T-helper 2 cell treated with Interferon-gamma antibody and Interleukin-4, amounts not matched to agents 100 ng/mL and 5 ng/mL, for 36 hours (primary cell): ENCODE measurements at regions not wholly inside any gene's neighbourhood (a gene's known extent, or its start where the extent isn't known, plus 50 kb on each side); places are given as distances from the start of the nearest gene placed in this dataset.

Source experiments
- intact Hi-C: fragments of 100-400 bp; cut with micrococcal nuclease; formaldehyde crosslinking; loops from one replicate; pipeline ENCODE4 v1.15.1; 2023

GRCh38 chr3:124091716-124092115, 99.8 kb upstream of the ROPN1 start:
- intact Hi-C loops, result no loop called here

GRCh38 chr3:124092811-124093210, 100.9 kb upstream of the ROPN1 start:
- intact Hi-C loops, result no loop called here

GRCh38 chr3:124094496-124094895, 102.6 kb upstream of the ROPN1 start:
- intact Hi-C loops, result no loop called here

GRCh38 chr3:124097362-124098131, 105.6 kb upstream of the ROPN1 start:
- intact Hi-C loops, result no loop called here

GRCh38 chr3:124101643-124102042, 109.7 kb upstream of the ROPN1 start:
- intact Hi-C loops, result no loop called here

- intact Hi-C loops, result no loop called here
Observed at GRCh38 chr3:124107104-124107890, 115.4 kb upstream of the ROPN1 start.

GRCh38 chr3:124108446-124108845, 116.5 kb upstream of the ROPN1 start:
- intact Hi-C loops, result no loop called here

GRCh38 chr3:124113485-124113884, 121.6 kb upstream of the ROPN1 start:
- intact Hi-C loops, result no loop called here

- intact Hi-C loops, result no loop called here
Observed at GRCh38 chr3:124115279-124115678, 123.4 kb upstream of the ROPN1 start.

GRCh38 chr3:124115956-124116355, 124.0 kb upstream of the ROPN1 start:
- intact Hi-C loops, result no loop called here

GRCh38 chr3:124116906-124117305, 125.0 kb upstream of the ROPN1 start:
- intact Hi-C loops, result no loop called here

GRCh38 chr3:124117486-124117885, 125.6 kb upstream of the ROPN1 start:
- intact Hi-C loops, result no loop called here

- intact Hi-C loops, result no loop called here
Observed at GRCh38 chr3:124118397-124118796, 126.5 kb upstream of the ROPN1 start.

- intact Hi-C loops, result no loop called here
Observed at GRCh38 chr3:124119056-124119716, 127.3 kb upstream of the ROPN1 start.

GRCh38 chr3:124121379-124122312, 129.7 kb upstream of the ROPN1 start:
- intact Hi-C loops, result no loop called here

GRCh38 chr3:124125315-124125714, 133.4 kb upstream of the ROPN1 start:
- intact Hi-C loops, result no loop called here

- intact Hi-C loops, result no loop called here
Observed at GRCh38 chr3:124126436-124127023, 134.6 kb upstream of the ROPN1 start.

GRCh38 chr3:124131158-124131557, 139.2 kb upstream of the ROPN1 start:
- intact Hi-C loops, result no loop called here

GRCh38 chr3:124131580-124131979, 139.7 kb upstream of the ROPN1 start:
- intact Hi-C loops, result no loop called here

- intact Hi-C loops, result no loop called here
Observed at GRCh38 chr3:124132813-124133212, 140.9 kb upstream of the ROPN1 start.
